Endothelial cell (in vitro differentiated cells): ENCODE measurements at regions not wholly inside any gene's neighbourhood (a gene's known extent, or its start where the extent isn't known, plus 50 kb on each side); places are given as distances from the start of the nearest gene placed in this dataset.

Source experiments
- DNase-seq: peaks from one replicate; pipeline ENCODE4 v3.0.0; 2021; ENCODE audit warnings: low spot score
- H3K27ac Mint-ChIP-seq: one replicate; pipeline ENCODE4 v1.8.0; 2021; ENCODE audit warnings: mixed read lengths, inconsistent platforms; ENCODE audit not compliant: unreplicated experiment
- H3K27me3 Mint-ChIP-seq: one replicate; pipeline ENCODE4 v1.8.0; 2021; ENCODE audit warnings: mild to moderate bottlenecking, moderate library complexity, mixed read lengths, inconsistent platforms; ENCODE audit not compliant: unreplicated experiment
- H3K36me3 Mint-ChIP-seq: one replicate; pipeline ENCODE4 v1.8.0; 2021; ENCODE audit warnings: mild to moderate bottlenecking, low read depth, mixed read lengths, inconsistent platforms; ENCODE audit not compliant: unreplicated experiment
- H3K4me1 Mint-ChIP-seq: one replicate; pipeline ENCODE4 v1.8.0; 2021; ENCODE audit warnings: mild to moderate bottlenecking, mixed read lengths, inconsistent platforms; ENCODE audit not compliant: unreplicated experiment
- H3K4me3 Mint-ChIP-seq: one replicate; pipeline ENCODE4 v1.8.0; 2021; ENCODE audit warnings: mild to moderate bottlenecking, mixed read lengths, inconsistent platforms; ENCODE audit not compliant: unreplicated experiment
- H3K9me3 Mint-ChIP-seq: one replicate; pipeline ENCODE4 v1.8.0; 2021; ENCODE audit warnings: mixed read lengths, inconsistent platforms; ENCODE audit not compliant: unreplicated experiment
- TF ChIP-seq, protein P1 (sequence below): fragments of 200-600 bp; sonication (generic); IDR thresholded peaks from one replicate; pipeline ENCODE4 v1.5.0; 2021; ENCODE audit warnings: antibody characterized with exemption; ENCODE audit not compliant: unreplicated experiment

DNA sequence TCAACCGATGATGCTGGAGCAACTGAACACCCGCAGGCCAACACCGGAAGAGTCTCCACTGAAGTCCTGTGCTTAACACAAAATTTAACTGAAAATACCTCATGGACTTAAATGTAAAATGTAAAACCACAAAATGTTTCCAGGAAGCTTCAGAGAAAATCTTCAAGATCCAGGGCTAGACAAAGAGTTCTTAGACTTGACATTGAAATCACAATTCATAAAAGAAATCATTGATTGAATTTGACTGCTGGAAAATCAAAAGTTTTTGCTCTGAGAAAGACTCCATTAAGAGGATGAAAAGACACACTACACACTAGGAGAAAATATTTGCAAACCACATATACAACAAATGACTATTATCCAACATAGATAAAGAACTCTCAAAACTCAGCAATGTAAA, 234.7 kb upstream of the PPP2R2D start:
- Mint-ChIP-seq H3K27ac (no peak overlapping the region), H3K36me3 (no peaks in the 10 kb centered on the region), H3K4me3 (no peak overlapping the region), H3K27me3 (peaks cover 3% of the 10 kb centered on the region), H3K9me3 (no peaks in the 10 kb centered on the region), H3K4me1 (no peaks in the 10 kb centered on the region)
- TF ChIP-seq, protein P1, sequence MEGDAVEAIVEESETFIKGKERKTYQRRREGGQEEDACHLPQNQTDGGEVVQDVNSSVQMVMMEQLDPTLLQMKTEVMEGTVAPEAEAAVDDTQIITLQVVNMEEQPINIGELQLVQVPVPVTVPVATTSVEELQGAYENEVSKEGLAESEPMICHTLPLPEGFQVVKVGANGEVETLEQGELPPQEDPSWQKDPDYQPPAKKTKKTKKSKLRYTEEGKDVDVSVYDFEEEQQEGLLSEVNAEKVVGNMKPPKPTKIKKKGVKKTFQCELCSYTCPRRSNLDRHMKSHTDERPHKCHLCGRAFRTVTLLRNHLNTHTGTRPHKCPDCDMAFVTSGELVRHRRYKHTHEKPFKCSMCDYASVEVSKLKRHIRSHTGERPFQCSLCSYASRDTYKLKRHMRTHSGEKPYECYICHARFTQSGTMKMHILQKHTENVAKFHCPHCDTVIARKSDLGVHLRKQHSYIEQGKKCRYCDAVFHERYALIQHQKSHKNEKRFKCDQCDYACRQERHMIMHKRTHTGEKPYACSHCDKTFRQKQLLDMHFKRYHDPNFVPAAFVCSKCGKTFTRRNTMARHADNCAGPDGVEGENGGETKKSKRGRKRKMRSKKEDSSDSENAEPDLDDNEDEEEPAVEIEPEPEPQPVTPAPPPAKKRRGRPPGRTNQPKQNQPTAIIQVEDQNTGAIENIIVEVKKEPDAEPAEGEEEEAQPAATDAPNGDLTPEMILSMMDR = no peak
- DNase-seq = no peak

DNA sequence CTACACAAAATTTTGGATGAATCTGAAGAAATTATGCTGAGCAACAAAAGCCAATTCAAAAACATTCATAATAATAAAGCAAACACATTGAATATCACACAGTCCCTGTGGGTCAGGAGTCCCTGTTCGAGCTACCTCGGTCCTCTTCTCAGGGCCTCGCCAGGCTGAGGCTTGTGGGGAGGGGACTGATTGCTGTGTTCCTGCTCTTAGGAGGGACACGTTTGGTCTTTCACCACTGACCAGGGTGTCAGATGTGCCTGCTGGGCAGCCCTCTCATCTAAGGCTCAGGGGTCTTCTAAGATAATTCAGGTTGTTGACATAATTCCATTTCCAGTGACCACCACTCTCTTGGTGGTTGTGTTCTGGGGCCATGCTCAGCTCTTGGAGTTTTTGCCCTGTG, 233.8 kb upstream of the PPP2R2D start:
- no peaks in the 10 kb centered on the region for H3K4me1 Mint-ChIP-seq
- TF ChIP-seq, protein P1 = no peak
- no peak overlapping the region for H3K27ac Mint-ChIP-seq
- peaks cover 3% of the 10 kb centered on the region for H3K27me3 Mint-ChIP-seq
- DNase-seq = no peak
- H3K9me3 Mint-ChIP-seq = no peaks in the 10 kb centered on the region
- no peak overlapping the region for H3K4me3 Mint-ChIP-seq
- H3K36me3 Mint-ChIP-seq = no peaks in the 10 kb centered on the region

DNA sequence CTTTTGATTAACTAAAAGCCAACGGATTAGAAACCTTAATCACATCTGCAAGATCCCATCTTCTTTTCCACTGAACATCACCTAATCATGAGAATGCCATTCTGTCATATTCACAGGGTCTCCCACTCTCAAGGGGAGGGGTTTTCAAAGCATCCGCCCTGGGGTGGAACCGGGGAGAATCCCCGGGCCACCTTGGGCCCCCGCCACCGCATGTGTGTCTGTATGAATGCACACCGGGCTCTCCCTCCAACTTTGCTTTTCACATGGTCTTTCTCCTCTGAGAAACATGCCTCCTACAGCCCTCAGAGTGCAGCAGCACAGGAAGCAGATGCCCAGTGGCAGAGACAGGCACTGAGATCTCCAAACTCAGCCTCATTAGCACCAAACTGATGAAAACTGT, 233.2 kb upstream of the PPP2R2D start:
- H3K9me3 Mint-ChIP-seq = no peaks in the 10 kb centered on the region
- no peaks in the 10 kb centered on the region for H3K36me3 Mint-ChIP-seq
- TF ChIP-seq, protein P1 = no peak
- no peak overlapping the region for H3K27ac Mint-ChIP-seq
- DNase-seq = no peak
- H3K4me3 Mint-ChIP-seq = no peak overlapping the region
- H3K4me1 Mint-ChIP-seq = no peaks in the 10 kb centered on the region
- H3K27me3 Mint-ChIP-seq = peaks cover 3% of the 10 kb centered on the region

DNA sequence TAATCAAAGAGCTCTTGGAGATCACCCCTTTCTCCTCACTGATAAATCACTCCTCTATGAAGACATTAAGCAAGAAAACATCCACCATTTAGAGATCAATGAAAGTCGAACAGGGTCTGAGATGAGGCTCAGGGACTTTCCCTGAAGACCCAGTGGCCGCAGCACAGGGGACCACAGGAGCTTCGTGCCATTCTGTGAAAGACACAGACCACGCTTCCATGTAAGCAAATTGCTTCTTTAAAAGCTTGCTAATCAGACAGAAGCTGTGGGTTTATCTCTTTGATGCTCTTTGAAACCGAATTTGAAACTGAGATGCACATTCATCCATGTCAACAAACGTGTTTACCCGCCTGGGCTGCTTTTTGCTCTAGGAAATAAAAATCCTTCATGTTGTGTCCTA, 231.9 kb upstream of the PPP2R2D start:
- Mint-ChIP-seq H3K27ac (no peak overlapping the region), H3K4me1 (no peaks in the 10 kb centered on the region), H3K4me3 (no peak overlapping the region), H3K27me3 (peaks cover 7% of the 10 kb centered on the region), H3K36me3 (no peaks in the 10 kb centered on the region), H3K9me3 (no peaks in the 10 kb centered on the region)
- no peak for DNase-seq
- TF ChIP-seq, protein P1 = no peak

DNA sequence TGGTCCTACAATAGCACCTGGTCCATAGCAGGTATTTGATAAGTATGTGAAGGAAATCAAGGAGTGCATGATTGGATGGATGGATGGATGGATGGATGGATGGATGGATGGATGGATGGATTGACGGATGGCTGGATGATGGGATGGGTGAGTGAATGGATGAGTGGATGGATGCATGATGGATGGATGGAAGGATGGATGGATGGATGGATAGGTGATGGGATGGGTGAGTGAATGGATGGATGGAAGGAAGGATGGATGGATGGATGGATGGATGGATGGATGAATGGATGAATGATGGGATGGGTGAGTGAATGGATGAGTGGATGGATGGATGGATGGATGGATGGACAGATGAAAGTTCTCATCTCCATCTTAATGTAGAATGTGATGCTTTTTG, 231.0 kb upstream of the PPP2R2D start:
- H3K27me3 Mint-ChIP-seq = peaks cover 7% of the 10 kb centered on the region
- no peaks in the 10 kb centered on the region for H3K36me3 Mint-ChIP-seq
- H3K27ac Mint-ChIP-seq = no peak overlapping the region
- DNase-seq = no peak
- TF ChIP-seq, protein P1 = no peak
- H3K4me3 Mint-ChIP-seq = no peak overlapping the region
- no peaks in the 10 kb centered on the region for H3K4me1 Mint-ChIP-seq
- no peaks in the 10 kb centered on the region for H3K9me3 Mint-ChIP-seq
